Activated T-cell treated with anti-CD3 and anti-CD28 coated beads, Interleukin-2, amount 50 U/mL, for 72 hours (primary cell): ENCODE measurements at regions not wholly inside any gene's neighbourhood (a gene's known extent, or its start where the extent isn't known, plus 50 kb on each side); places are given as distances from the start of the nearest gene placed in this dataset.
"Not testable (repeated sequence)": the region's sequence is repeated elsewhere in the genome, so short reads cannot be mapped to it uniquely, and the experiment has no call there.

ENCODE experiments used
- ATAC-seq, 2 donors: fragments of 150-1000 bp; cut with Tn5 transposase; replicated peaks in 1 of 2; 2 replicates each; pipeline ENCODE4 v1.10.0; 2021; ENCODE audit warnings: moderate library complexity in 2 of 2, mild to moderate bottlenecking in 1 of 2
- DNase-seq, 2 donors: peaks; one replicate each; pipeline ENCODE4 v3.0.0; 2021 to 2022; ENCODE audit warnings: mixed read lengths in 1 of 2
- H3K27ac Mint-ChIP-seq: one replicate; pipeline ENCODE4 v1.8.0; 2022; ENCODE audit warnings: mild to moderate bottlenecking, moderate library complexity, mixed read lengths
- H3K27me3 Mint-ChIP-seq: one replicate; pipeline ENCODE4 v1.8.0; 2022; ENCODE audit warnings: low read depth, mixed read lengths
- H3K36me3 Mint-ChIP-seq, 2 donors: one replicate each; pipeline ENCODE4 v1.8.0; 2022; ENCODE audit warnings: mixed read lengths in 2 of 2, mild to moderate bottlenecking in 1 of 2; ENCODE audit not compliant: insufficient read depth in 2 of 2
- H3K4me1 Mint-ChIP-seq: one replicate; pipeline ENCODE4 v1.8.0; 2022; ENCODE audit warnings: low read depth, mixed read lengths
- H3K4me3 Mint-ChIP-seq, 2 donors: one replicate each; pipeline ENCODE4 v1.8.0; 2022; ENCODE audit warnings: mild to moderate bottlenecking in 2 of 2, mixed read lengths in 2 of 2, moderate library complexity in 2 of 2
- H3K9me3 Mint-ChIP-seq, 2 donors: one replicate each; pipeline ENCODE4 v1.8.0; 2022; ENCODE audit warnings: mixed read lengths in 2 of 2

GRCh38 chr6:15914553-15914952, 214.3 kb upstream of the MYLIP start:
- Mint-ChIP-seq H3K4me1 (peaks cover 42% of the 10 kb centered on the region), H3K27me3 (peaks cover under 1% of the 10 kb centered on the region), H3K4me3 (peak overlapping the region; percentile 7 to 46), H3K27ac (peak overlapping the region; percentile 72), H3K36me3 (no peaks in the 10 kb centered on the region), H3K9me3 (no peaks in the 10 kb centered on the region)
- ATAC-seq: peak; percentile 82
- peak; percentile 29 to 42 for DNase-seq

DNA sequence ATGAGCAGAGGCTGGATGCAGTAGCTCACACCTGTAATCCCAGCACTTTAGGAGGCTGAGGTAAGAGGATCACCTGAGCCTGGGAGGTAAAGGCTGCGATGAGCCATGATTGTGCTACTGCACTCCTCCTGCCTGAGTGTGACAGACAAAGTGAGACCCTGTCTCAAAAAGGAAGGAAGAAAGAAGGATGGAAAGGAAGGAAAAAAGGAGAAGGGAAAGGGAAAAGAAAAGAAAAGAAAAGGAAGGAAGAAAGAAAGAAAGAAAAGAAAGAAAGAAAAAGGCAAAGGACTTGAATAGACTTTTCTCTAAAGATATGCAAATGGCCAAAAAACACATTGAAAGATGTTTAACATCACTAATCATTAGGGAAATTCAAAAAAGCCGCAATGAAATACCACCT, 215.3 kb upstream of the MYLIP start:
- H3K4me1 Mint-ChIP-seq: peaks cover 42% of the 10 kb centered on the region
- DNase-seq (no peak), ATAC-seq (no peak)
- no peak overlapping the region for H3K27ac Mint-ChIP-seq
- H3K27me3 Mint-ChIP-seq: peaks cover 7% of the 10 kb centered on the region
- no peaks in the 10 kb centered on the region for H3K36me3 Mint-ChIP-seq
- H3K9me3 Mint-ChIP-seq: no peaks in the 10 kb centered on the region
- peak overlapping the region in 1 of 2 donors; percentile 25 for H3K4me3 Mint-ChIP-seq

GRCh38 chr6:15912505-15913400, 216.1 kb upstream of the MYLIP start:
- no peaks in the 10 kb centered on the region for H3K36me3 Mint-ChIP-seq
- H3K4me3 Mint-ChIP-seq: no peak overlapping the region
- H3K9me3 Mint-ChIP-seq: no peaks in the 10 kb centered on the region
- H3K27ac Mint-ChIP-seq: peak overlapping the region; percentile 20
- peaks cover 7% of the 10 kb centered on the region for H3K27me3 Mint-ChIP-seq
- DNase-seq (no peak), ATAC-seq (no peak)
- peaks cover 48% of the 10 kb centered on the region for H3K4me1 Mint-ChIP-seq

GRCh38 chr6:15911753-15912504, 217.0 kb upstream of the MYLIP start:
- Mint-ChIP-seq H3K36me3 (no peaks in the 10 kb centered on the region), H3K4me3 (no peak overlapping the region), H3K9me3 (no peaks in the 10 kb centered on the region), H3K4me1 (peaks cover 54% of the 10 kb centered on the region), H3K27ac (no peak overlapping the region), H3K27me3 (peaks cover 7% of the 10 kb centered on the region)
- peak; percentile 78 to 80 for ATAC-seq
- peak; percentile 47 to 62 for DNase-seq

DNA sequence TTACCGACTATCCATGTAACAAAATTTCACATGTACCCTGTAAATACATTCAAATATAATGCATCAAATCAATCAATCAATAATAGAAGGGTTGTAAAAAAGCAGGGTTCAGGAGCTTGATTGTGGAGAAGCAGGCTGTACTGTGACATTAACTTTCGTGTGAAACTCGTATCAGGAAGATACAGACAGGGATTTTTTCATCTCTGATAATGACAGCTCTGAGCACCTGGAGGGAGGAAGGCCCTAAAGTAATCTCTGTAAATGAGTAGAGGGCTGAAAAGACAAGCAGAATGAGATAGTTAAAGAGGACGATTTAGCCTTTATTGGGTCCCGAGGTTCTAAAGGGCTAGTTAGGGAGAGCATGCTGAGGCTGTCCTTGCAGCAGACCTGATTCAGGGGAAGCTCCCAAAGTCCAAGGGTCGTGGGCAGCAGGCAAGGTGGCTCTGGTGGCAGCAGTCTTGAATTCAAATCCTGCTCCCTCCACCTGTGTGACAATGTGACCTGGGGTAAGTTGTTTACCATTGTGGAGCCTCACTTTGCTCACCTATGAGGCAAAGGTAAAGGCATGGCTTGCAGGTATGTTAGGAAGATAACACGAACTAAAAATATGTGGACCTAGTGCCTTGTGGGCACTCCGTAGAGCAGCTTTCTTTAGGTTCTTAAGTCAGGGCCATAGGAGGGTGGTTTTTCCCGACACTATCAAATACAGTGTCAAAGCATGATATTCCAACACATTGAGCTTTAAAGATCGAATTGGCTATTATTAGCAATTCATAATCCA, 219.4 kb upstream of the MYLIP start:
- H3K4me3 Mint-ChIP-seq: no peak overlapping the region
- H3K4me1 Mint-ChIP-seq: peaks cover 59% of the 10 kb centered on the region
- ATAC-seq (no peak), DNase-seq (no peak)
- no peaks in the 10 kb centered on the region for H3K36me3 Mint-ChIP-seq
- H3K9me3 Mint-ChIP-seq: no peaks in the 10 kb centered on the region
- peaks cover 7% of the 10 kb centered on the region for H3K27me3 Mint-ChIP-seq
- H3K27ac Mint-ChIP-seq: no peak overlapping the region

GRCh38 chr6:15908871-15909270, 220.0 kb upstream of the MYLIP start:
- peaks cover 53% of the 10 kb centered on the region for H3K4me1 Mint-ChIP-seq
- no peak for DNase-seq

GRCh38 chr6:15907914-15908518, 220.9 kb upstream of the MYLIP start:
- peaks cover 52% of the 10 kb centered on the region for H3K4me1 Mint-ChIP-seq
- H3K4me3 Mint-ChIP-seq: no peak overlapping the region
- no peak overlapping the region for H3K27ac Mint-ChIP-seq
- H3K9me3 Mint-ChIP-seq: no peaks in the 10 kb centered on the region
- peaks cover 7% of the 10 kb centered on the region for H3K27me3 Mint-ChIP-seq
- DNase-seq (no peak), ATAC-seq (no peak)
- peaks cover 0 to 2% of the 10 kb centered on the region in 2 donors for H3K36me3 Mint-ChIP-seq

More at GRCh38 chr6:15908871-15909270, 220.0 kb upstream of the MYLIP start:
- ATAC-seq: no peak
- H3K9me3 Mint-ChIP-seq: no peaks in the 10 kb centered on the region
- peaks cover 7% of the 10 kb centered on the region for H3K27me3 Mint-ChIP-seq
- H3K36me3 Mint-ChIP-seq: no peaks in the 10 kb centered on the region
- no peak overlapping the region for H3K27ac Mint-ChIP-seq
- no peak overlapping the region for H3K4me3 Mint-ChIP-seq

GRCh38 chr6:15907220-15907913, 221.5 kb upstream of the MYLIP start:
- DNase-seq, H3K9me3 Mint-ChIP-seq, H3K27ac Mint-ChIP-seq, H3K36me3 Mint-ChIP-seq, H3K4me3 Mint-ChIP-seq, H3K27me3 Mint-ChIP-seq, ATAC-seq: not testable (repeated sequence)
- H3K4me1 Mint-ChIP-seq: peaks cover 51% of the 10 kb centered on the region

- Mint-ChIP-seq H3K27me3 (peaks cover 7% of the 10 kb centered on the region), H3K27ac (no peak overlapping the region), H3K36me3 (peaks cover 0 to 2% of the 10 kb centered on the region in 2 donors), H3K4me1 (peaks cover 52% of the 10 kb centered on the region), H3K4me3 (no peak overlapping the region), H3K9me3 (no peaks in the 10 kb centered on the region)
- ATAC-seq: no peak
- DNase-seq: no peak
Observed at GRCh38 chr6:15906420-15907016, 222.4 kb upstream of the MYLIP start.

- Mint-ChIP-seq H3K9me3 (no peaks in the 10 kb centered on the region), H3K4me1 (peaks cover 60% of the 10 kb centered on the region), H3K4me3 (peak overlapping the region in 1 of 2 donors; percentile 15), H3K27me3 (peaks cover 7% of the 10 kb centered on the region), H3K27ac (no peak overlapping the region), H3K36me3 (peaks cover 0 to 2% of the 10 kb centered on the region in 2 donors)
- no peak for DNase-seq
- no peak for ATAC-seq
Observed at GRCh38 chr6:15905488-15906419, 223.1 kb upstream of the MYLIP start.
